H1 (cell line): ENCODE measurements at regions not wholly inside any gene's neighbourhood (a gene's known extent, or its start where the extent isn't known, plus 50 kb on each side); places are given as distances from the start of the nearest gene placed in this dataset.

Experiments
- CTCF ChIA-PET: fragments of 300-600 bp; sonication (Branson Sonifier 250); formaldehyde crosslinking; loops from one replicate; lab custom pipeline; 2021; ENCODE audit not compliant: partially characterized antibody; lab: Charles Lee
- POLR2A ChIA-PET: fragments of 300-600 bp; sonication (Branson Sonifier 250); formaldehyde crosslinking; loops from one replicate; lab custom pipeline; 2021; ENCODE audit warnings: inconsistent platforms; ENCODE audit not compliant: partially characterized antibody; lab: Charles Lee
- DNase-seq, 2 experiments: peaks; one replicate each; pipeline versions ENCODE4 v3.0.0 to v3.0.0-alpha.2; 2010 to 2022; ENCODE audit warnings: low spot score in 2 of 2, low read depth in 1 of 2, mixed read lengths in 1 of 2
- FAIRE-seq: peaks from 2 replicates; lab custom pipeline; 2011; peaks lifted over from hg19 to GRCh38; lab: Jason Lieb, UNC
- H2AFZ ChIP-seq: 2 replicates; pipeline ENCODE4 v1.8.1; 2012; ENCODE audit warnings: low read length, inconsistent platforms
- H2AK5ac ChIP-seq: 2 replicates; pipeline ENCODE4 v1.6.1; 2013; ENCODE audit warnings: low read depth, low read length
- H2BK120ac ChIP-seq: replicated peaks from 2 replicates; pipeline ENCODE3; 2013; ENCODE audit warnings: low read depth, low read length, inconsistent platforms
- H2BK12ac ChIP-seq: 2 replicates; pipeline ENCODE4 v1.6.1; 2013; ENCODE audit warnings: low read depth, low read length
- H2BK15ac ChIP-seq: 2 replicates; pipeline ENCODE4 v1.6.1; 2013; ENCODE audit warnings: low read length
- H2BK20ac ChIP-seq: 2 replicates; pipeline ENCODE4 v1.6.1; 2013; ENCODE audit warnings: low read length
- H2BK5ac ChIP-seq: 2 replicates; pipeline ENCODE4 v1.6.1; 2013; ENCODE audit warnings: low read depth, low read length
- H3K14ac ChIP-seq: 2 replicates; pipeline ENCODE4 v1.6.1; 2013; ENCODE audit warnings: inconsistent platforms; ENCODE audit not compliant: insufficient read length
- H3K18ac ChIP-seq: 2 replicates; pipeline ENCODE4 v1.6.1; 2013; ENCODE audit warnings: low read length; ENCODE audit errors: extremely low read depth
- H3K23ac ChIP-seq: 2 replicates; pipeline ENCODE4 v1.6.1; 2013; ENCODE audit warnings: inconsistent platforms; ENCODE audit not compliant: insufficient read length
- H3K23me2 ChIP-seq: 2 replicates; pipeline ENCODE4 v1.6.1; 2013; ENCODE audit warnings: low read depth, low read length
- H3K27ac ChIP-seq: 2 replicates; pipeline ENCODE4 v1.6.1; 2011; ENCODE audit warnings: low read depth, low read length, inconsistent platforms
- H3K27me3 ChIP-seq, 4 experiments: replicated peaks in 1 of 4; 1 replicate in 1 of 4; 2 replicates in 3 of 4; pipeline versions ENCODE4 v1.6.1 to v1.8.1; 2011 to 2013; ENCODE audit warnings: low read length in 3 of 4, mild to moderate bottlenecking in 3 of 4, inconsistent platforms in 2 of 4, mixed read lengths in 2 of 4, moderate library complexity in 1 of 4; ENCODE audit not compliant: control insufficient read depth in 3 of 4, insufficient read depth in 3 of 4; ENCODE audit errors: extremely low read depth in 1 of 4
- H3K36me3 ChIP-seq, 4 experiments: 2 replicates each; pipeline versions ENCODE4 v1.6.1 to v1.8.1; 2011 to 2013; ENCODE audit warnings: mild to moderate bottlenecking in 4 of 4, low read length in 3 of 4, moderate library complexity in 2 of 4, control low read depth in 1 of 4, inconsistent platforms in 1 of 4; ENCODE audit not compliant: insufficient read depth in 4 of 4, control insufficient read depth in 2 of 4
- H3K4ac ChIP-seq: replicated peaks from 2 replicates; pipeline ENCODE3; 2013; ENCODE audit warnings: low read length, low read depth, mixed read lengths, inconsistent platforms; ENCODE audit not compliant: insufficient read length
- H3K4me1 ChIP-seq, 4 experiments: replicated peaks in 1 of 4; 1 replicate in 1 of 4; 2 replicates in 3 of 4; pipeline versions ENCODE4 v1.6.1 to v1.8.1; 2011 to 2013; ENCODE audit warnings: low read length in 3 of 4, inconsistent platforms in 2 of 4, mixed read lengths in 1 of 4; ENCODE audit not compliant: insufficient read depth in 4 of 4, control insufficient read depth in 3 of 4
- H3K4me2 ChIP-seq, 2 experiments: 2 replicates each; pipeline versions ENCODE4 v1.6.1 to v1.8.1; 2011 to 2013; ENCODE audit warnings: low read depth in 2 of 2, low read length in 2 of 2, control low read depth in 1 of 2, inconsistent platforms in 1 of 2, mild to moderate bottlenecking in 1 of 2; ENCODE audit not compliant: insufficient read depth in 1 of 2
- H3K4me3 ChIP-seq, 4 experiments: fragments of 200-600, 300-600 bp in 1 of 4; sonication (generic), shearing (Covaris generic), sonication (Bioruptor Twin) in 1 of 4; 2 replicates each; pipeline versions ENCODE4 v1.5.1 to v1.8.1; 2011 to 2016; ENCODE audit warnings: low read length in 4 of 4, low read depth in 3 of 4, control low read depth in 2 of 4, inconsistent platforms in 2 of 4, mild to moderate bottlenecking in 2 of 4, mixed read lengths in 1 of 4, moderate library complexity in 1 of 4; ENCODE audit not compliant: insufficient read depth in 2 of 4; ENCODE audit errors: extremely low read depth in 1 of 4
- H3K56ac ChIP-seq: replicated peaks from 2 replicates; pipeline ENCODE3; 2013; ENCODE audit warnings: low read depth, mild to moderate bottlenecking, mixed read lengths, low read length, inconsistent platforms; ENCODE audit not compliant: insufficient read length
- H3K79me1 ChIP-seq: 2 replicates; pipeline ENCODE4 v1.6.1; 2013; ENCODE audit warnings: low read depth, low read length, control low read depth
- H3K79me2 ChIP-seq, 2 experiments: 2 replicates each; pipeline versions ENCODE4 v1.6.1 to v1.8.1; 2012 to 2013; ENCODE audit warnings: low read length in 2 of 2, mild to moderate bottlenecking in 2 of 2, inconsistent platforms in 1 of 2; ENCODE audit not compliant: insufficient read depth in 2 of 2, control insufficient read depth in 1 of 2
- H3K9ac ChIP-seq, 4 experiments: replicated peaks in 1 of 4; 1 replicate in 1 of 4; 2 replicates in 3 of 4; pipeline versions ENCODE4 v1.6.1 to v1.8.1; 2011 to 2013; ENCODE audit warnings: low read depth in 3 of 4, low read length in 3 of 4, control low read depth in 2 of 4, mild to moderate bottlenecking in 2 of 4, moderate library complexity in 2 of 4, inconsistent platforms in 1 of 4; ENCODE audit errors: extremely low read depth in 1 of 4
- H3K9me3 ChIP-seq, 2 experiments: 2 replicates each; pipeline versions ENCODE4 v1.6.1 to v1.8.1; 2012 to 2013; ENCODE audit warnings: mild to moderate bottlenecking in 2 of 2, moderate library complexity in 2 of 2, control low read depth in 1 of 2, inconsistent platforms in 1 of 2, low read depth in 1 of 2, low read length in 1 of 2, mixed read lengths in 1 of 2; ENCODE audit not compliant: insufficient read depth in 2 of 2
- H4K20me1 ChIP-seq, 2 experiments: replicated peaks in 1 of 2; 2 replicates each; pipeline versions ENCODE3 to v1.8.1; 2011 to 2013; ENCODE audit warnings: inconsistent platforms in 2 of 2, low read length in 2 of 2, mild to moderate bottlenecking in 1 of 2; ENCODE audit not compliant: insufficient read depth in 2 of 2, control insufficient read depth in 1 of 2
- H4K5ac ChIP-seq: 2 replicates; pipeline ENCODE4 v1.6.1; 2013; ENCODE audit warnings: low read length, low read depth, mixed read lengths, inconsistent platforms; ENCODE audit not compliant: insufficient read length
- H4K8ac ChIP-seq: 2 replicates; pipeline ENCODE4 v1.8.0; 2013; ENCODE audit warnings: mild to moderate bottlenecking, moderate library complexity, low read length, inconsistent platforms; ENCODE audit not compliant: insufficient read depth; ENCODE audit errors: extremely low read depth
- H4K91ac ChIP-seq: replicated peaks from 2 replicates; pipeline ENCODE3; 2013; ENCODE audit warnings: low read length, mixed read lengths, inconsistent platforms; ENCODE audit not compliant: insufficient read length
- PHF8 ChIP-seq: fragments of 200-600 bp; sonication (generic); conservative IDR thresholded peaks from 2 replicates; pipeline ENCODE4 v1.7.1; 2012; ENCODE audit warnings: low read depth, mild to moderate bottlenecking, inconsistent platforms, low read length, moderate library complexity
- RFX5 ChIP-seq: IDR thresholded peaks from 2 replicates; pipeline ENCODE4 v1.6.1; 2011; ENCODE audit warnings: low read depth, low read length, improper control_type of control experiment, borderline replicate concordance
- SIN3A ChIP-seq, 2 experiments: IDR thresholded peaks in 1 of 2; conservative IDR thresholded peaks in 1 of 2; 2 replicates each; pipeline ENCODE4 v1.6.1; 2011 to 2012; ENCODE audit warnings: low read length in 2 of 2, improper control_type of control experiment in 1 of 2, low read depth in 1 of 2, mild to moderate bottlenecking in 1 of 2
- USF2 ChIP-seq: IDR thresholded peaks from 2 replicates; pipeline ENCODE4 v1.6.1; 2011; ENCODE audit warnings: low read length, improper control_type of control experiment
- WGBS, 2 experiments: shearing (Covaris generic) in 1 of 2; methylation state at CpG; one replicate each; pipeline versions ENCODE4 v1.1.6 to v1.1.7; 2013 to 2015; ENCODE audit warnings: low lambda C conversion rate in 2 of 2, mixed read lengths in 2 of 2, inconsistent platforms in 1 of 2, low coverage in 1 of 2, missing lambda C conversion rate in 1 of 2; ENCODE audit not compliant: insufficient replicate concordance in 2 of 2, insufficient coverage in 1 of 2, insufficient read length in 1 of 2; ENCODE audit errors: extremely low coverage in 1 of 2, missing lambda C conversion rate in 1 of 2; 5-methylcytosine and 5-hydroxymethylcytosine counted together

GRCh38 chr5:67541875-67542274 lies 345.3 kb upstream of the CD180 start:
- POLR2A ChIA-PET: no interaction called here
- whole genome bisulfite sequencing, 2 experiments: 96% methylated on average over 1 of the region's 1 CpG; no CpG with 5 or more reads in 1 of the 2 experiments
- no peaks in the 10 kb centered on the region for H4K20me1 ChIP-seq
- H3K79me1 ChIP-seq: no peaks in the 10 kb centered on the region; the same call in 1 of the 2 replicates
- H3K9ac ChIP-seq: peak overlapping the region in 1 of 4 experiments; percentile 34; a peak in 1 of 7 replicates
- H3K56ac ChIP-seq: no peak overlapping the region
- H2BK15ac ChIP-seq: no peak overlapping the region
- no peak overlapping the region for H2AK5ac ChIP-seq
- H3K79me2 ChIP-seq: no peaks in the 10 kb centered on the region
- H2BK120ac ChIP-seq: no peak overlapping the region
- no peak overlapping the region for H4K8ac ChIP-seq
- H3K23me2 ChIP-seq: no peaks in the 10 kb centered on the region
- no peak overlapping the region for H3K14ac ChIP-seq
- no peak overlapping the region for H3K4ac ChIP-seq
- FAIRE-seq: no peak
- H3K23ac ChIP-seq: no peak overlapping the region
- no peaks in the 10 kb centered on the region for H3K27me3 ChIP-seq
- no peak overlapping the region for H2BK20ac ChIP-seq
- H2AFZ ChIP-seq: no peak overlapping the region
- H3K4me3 ChIP-seq: no peak overlapping the region
- no peak overlapping the region for H3K27ac ChIP-seq
- CTCF ChIA-PET: no interaction called here
- H3K4me1 ChIP-seq: peaks cover 0 to 3% (median 0%) of the 10 kb centered on the region in 4 experiments; a peak in 1 of 7 replicates
- DNase-seq: no peak
- no peak overlapping the region for H4K91ac ChIP-seq
- no peak overlapping the region for H2BK12ac ChIP-seq
- no peaks in the 10 kb centered on the region for H3K36me3 ChIP-seq
- H2BK5ac ChIP-seq: no peak overlapping the region
- H3K4me2 ChIP-seq: no peak overlapping the region
- no peaks in the 10 kb centered on the region for H3K9me3 ChIP-seq
- H4K5ac ChIP-seq: no peak overlapping the region
- TF ChIP-seq PHF8: no peak
- no peak for TF ChIP-seq USF2
- TF ChIP-seq RFX5: no peak
- no peak for TF ChIP-seq SIN3A (conservative IDR thresholded peaks at IDR 0.05 in 1 of 2, IDR thresholded peaks at IDR 0.05 in 1 of 2; ENCODE audit: low read depth in 1 of 2, low read length in 2 of 2)
- H3K18ac ChIP-seq: no peak overlapping the region
